NCI-H82 treated with DMSO at 0.1 percent for 48 hours (cell line): ENCODE measurements at regions not wholly inside any gene's neighbourhood (a gene's known extent, or its start where the extent isn't known, plus 50 kb on each side); places are given as distances from the start of the nearest gene placed in this dataset.

Experiments used
- DNase-seq: peaks from one replicate; lab custom pipeline; 2025; ENCODE audit not compliant: unreplicated experiment; lab: John Stamatoyannopoulos, UW

GRCh38 chr2:128821010-128821409 lies 502.3 kb upstream of the HS6ST1 start:
- DNase-seq: no peak

GRCh38 chr2:128832946-128833663 lies 514.4 kb upstream of the HS6ST1 start:
- no peak for DNase-seq

GRCh38 chr2:128833664-128834027 lies 515.0 kb upstream of the HS6ST1 start:
- no peak for DNase-seq

GRCh38 chr2:128834207-128834879 lies 515.7 kb upstream of the HS6ST1 start:
- DNase-seq: no peak

GRCh38 chr2:128834880-128835252 lies 516.2 kb upstream of the HS6ST1 start:
- no peak for DNase-seq

GRCh38 chr2:128835342-128835855 lies 516.7 kb upstream of the HS6ST1 start:
- no peak for DNase-seq

GRCh38 chr2:128835974-128836373 lies 517.3 kb upstream of the HS6ST1 start:
- DNase-seq: no peak

GRCh38 chr2:128836559-128837100 lies 518.0 kb upstream of the HS6ST1 start:
- no peak for DNase-seq

GRCh38 chr2:128838244-128838643 lies 519.6 kb upstream of the HS6ST1 start:
- DNase-seq: no peak

GRCh38 chr2:128841803-128842202 lies 523.1 kb upstream of the HS6ST1 start:
- DNase-seq: no peak

- no peak for DNase-seq
These were observed 548.6 kb upstream of the HS6ST1 start for GRCh38 chr2:128867311-128867710.

- DNase-seq: no peak
These were observed 549.4 kb upstream of the HS6ST1 start for GRCh38 chr2:128867936-128868636.

GRCh38 chr2:128868686-128869551 lies 550.3 kb upstream of the HS6ST1 start:
- DNase-seq: no peak

- DNase-seq: no peak
These were observed 555.9 kb upstream of the HS6ST1 start for GRCh38 chr2:128874608-128875007.

- DNase-seq: no peak
These were observed 558.6 kb upstream of the HS6ST1 start for GRCh38 chr2:128876986-128877983.

- DNase-seq: no peak
These were observed 560.5 kb upstream of the HS6ST1 start for GRCh38 chr2:128879161-128879560.

- DNase-seq: no peak
These were observed 576.2 kb upstream of the HS6ST1 start for GRCh38 chr2:128894896-128895295.

GRCh38 chr2:128901572-128902391 lies 583.1 kb upstream of the HS6ST1 start:
- DNase-seq: no peak

- DNase-seq: no peak
These were observed 585.0 kb upstream of the HS6ST1 start for GRCh38 chr2:128903637-128904036.
